Fibroblast of skin of scalp (primary cell): ENCODE measurements at regions not wholly inside any gene's neighbourhood (a gene's known extent, or its start where the extent isn't known, plus 50 kb on each side); places are given as distances from the start of the nearest gene placed in this dataset.

Source experiments
- DNase-seq: peaks from one replicate; pipeline ENCODE4 v3.0.0-alpha.2; 2013

DNA sequence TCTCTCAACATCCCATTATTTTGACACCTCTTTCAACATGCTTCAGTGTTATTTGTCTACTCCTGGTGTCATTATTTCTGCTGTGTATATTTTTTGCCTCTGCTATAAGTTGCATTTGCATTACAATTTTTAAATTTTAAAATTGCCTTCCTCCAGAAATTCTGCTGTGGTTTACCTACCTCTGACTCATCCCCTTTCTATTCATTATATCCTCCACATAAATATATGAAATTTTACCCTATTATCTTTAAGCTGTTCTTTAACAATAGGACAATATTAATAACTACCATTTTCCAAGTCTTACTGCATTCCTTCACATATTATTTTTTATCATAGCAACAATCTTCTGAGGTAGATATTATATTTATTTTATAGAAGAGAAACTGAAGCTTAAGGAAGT is 178.1 kb upstream of the NRIP1 start:
- no peak for DNase-seq

- DNase-seq: no peak
Observed at GRCh38 chr21:15243406-15243805, 178.6 kb upstream of the NRIP1 start.

DNA sequence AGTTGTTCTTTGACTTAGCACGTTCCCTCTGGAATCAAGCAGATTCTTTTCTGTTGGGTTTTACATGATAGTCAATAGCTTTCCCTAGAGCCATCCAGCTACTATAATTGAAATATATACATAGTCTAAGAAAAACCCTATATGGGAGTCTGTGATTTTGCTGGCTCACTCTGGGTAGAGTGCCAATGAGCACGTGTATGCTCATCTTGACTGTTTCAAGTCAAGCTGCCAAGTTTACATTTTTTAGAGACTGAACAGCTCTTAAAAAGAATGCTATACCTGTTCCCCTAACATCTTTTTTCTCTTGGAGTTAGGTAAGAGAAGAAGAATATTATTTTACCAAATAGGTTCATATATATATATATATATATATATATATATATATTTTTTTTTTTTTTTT is 182.8 kb upstream of the NRIP1 start:
- DNase-seq: no peak

DNA sequence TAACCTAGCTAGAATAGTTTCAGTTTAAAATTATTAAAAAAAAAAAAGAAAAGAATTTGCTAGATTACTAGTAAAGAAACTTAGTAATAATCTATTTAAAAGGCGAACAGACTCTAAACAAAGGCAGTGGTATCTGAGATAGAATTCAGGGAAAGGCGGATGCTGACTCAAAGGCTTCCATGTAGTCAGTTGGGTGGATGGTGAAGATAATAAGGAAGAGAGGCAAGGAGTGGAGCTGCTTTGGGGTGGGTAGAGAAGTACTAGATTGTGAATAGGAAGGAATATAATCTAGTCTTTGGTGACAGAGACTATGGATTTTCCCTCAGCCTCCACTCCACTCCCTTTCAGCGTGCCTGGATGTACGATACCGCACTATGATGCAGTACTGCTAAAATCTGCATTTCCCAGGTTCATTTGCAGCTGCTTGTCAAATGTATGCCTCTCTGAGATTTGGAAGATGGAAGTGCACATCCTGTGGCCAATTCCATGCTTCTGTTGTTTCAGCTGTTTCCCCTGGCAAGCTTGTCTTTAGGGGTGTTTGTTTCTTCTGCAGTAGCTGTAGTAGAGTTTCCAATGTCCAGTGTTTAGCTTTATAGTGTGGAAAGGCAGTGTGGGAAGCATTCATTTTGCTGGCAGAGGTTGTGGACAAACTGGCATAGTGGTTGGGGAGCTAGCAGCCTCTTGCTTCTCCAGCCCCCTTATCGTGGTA is 184.6 kb upstream of the NRIP1 start:
- DNase-seq: no peak

DNA sequence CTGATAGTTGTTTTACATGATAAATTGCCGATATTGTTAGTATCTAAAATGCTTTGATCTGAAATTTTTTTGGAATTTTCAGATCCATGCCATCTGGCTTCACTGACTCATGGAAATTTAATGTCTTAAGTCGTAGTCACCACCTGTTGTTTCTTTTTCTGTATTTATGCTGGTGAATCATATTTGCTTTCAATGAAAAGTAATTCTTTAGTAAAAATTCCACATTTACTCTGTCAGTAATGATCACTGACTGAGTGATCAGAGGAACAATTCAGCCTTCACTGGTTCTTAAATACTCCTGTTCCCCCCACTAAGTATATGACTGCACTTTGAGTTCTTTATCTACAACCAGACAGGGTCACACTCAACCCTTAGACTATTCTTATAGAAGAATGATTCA is 185.6 kb upstream of the NRIP1 start:
- DNase-seq: no peak

DNA sequence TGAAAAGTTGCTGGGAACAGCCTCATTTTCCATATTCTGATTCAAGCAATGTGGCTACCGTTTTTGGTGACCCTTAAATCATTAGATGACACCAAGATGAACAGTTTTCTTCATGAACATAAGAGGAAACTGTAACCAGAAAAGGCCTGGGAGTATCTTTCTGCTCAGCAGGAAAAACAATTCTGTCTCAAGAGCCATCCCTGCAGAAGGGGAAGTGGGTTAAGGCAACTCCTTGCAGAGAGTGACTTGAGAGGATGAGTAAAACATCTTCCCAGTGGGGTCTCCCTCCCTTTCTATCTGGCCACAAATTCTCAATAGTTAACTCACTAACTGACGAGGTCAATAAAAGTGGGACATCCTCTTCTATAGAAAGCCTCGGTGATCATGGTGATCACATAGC is 187.6 kb upstream of the NRIP1 start:
- no peak for DNase-seq

DNA sequence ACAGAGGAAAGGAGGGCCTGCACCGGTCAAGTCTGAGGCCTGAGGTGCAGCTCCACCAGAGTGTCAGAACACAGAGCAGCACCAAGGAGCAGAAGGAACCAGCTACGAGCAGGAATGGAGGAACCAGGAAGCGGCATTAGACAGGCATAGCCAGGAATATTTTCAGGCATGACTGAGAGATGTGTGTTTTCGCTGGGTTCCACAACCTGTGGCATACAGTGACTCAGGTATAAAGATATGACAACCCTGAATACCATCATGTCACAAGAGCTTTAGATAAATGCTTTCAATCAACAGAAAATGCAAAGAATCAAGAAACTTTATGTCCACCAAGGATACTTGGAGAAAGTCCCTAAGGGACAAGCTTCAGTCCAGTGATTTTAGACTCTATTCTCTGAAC is 189.3 kb upstream of the NRIP1 start:
- DNase-seq: no peak

DNA sequence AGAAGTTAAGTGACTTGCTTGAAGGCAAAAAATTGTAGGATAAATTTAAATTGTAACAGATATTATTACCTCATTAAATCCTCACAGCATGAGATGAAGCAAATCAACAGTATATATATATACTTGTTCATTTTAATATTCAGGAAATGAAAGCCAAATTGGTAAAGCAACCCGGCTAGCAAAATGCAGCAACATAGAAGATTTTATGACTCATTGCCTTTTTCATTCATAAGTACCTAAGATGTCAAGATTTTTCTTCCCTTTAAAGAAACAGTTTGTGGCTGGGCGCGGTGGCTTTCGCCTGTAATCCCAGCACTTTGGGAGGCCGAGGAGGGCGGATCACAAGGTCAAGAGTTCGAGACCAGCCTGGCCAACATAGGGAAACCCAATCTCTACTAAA is 190.5 kb upstream of the NRIP1 start:
- DNase-seq: no peak

GRCh38 chr21:15255763-15256162 is 191.0 kb upstream of the NRIP1 start:
- no peak for DNase-seq

DNA sequence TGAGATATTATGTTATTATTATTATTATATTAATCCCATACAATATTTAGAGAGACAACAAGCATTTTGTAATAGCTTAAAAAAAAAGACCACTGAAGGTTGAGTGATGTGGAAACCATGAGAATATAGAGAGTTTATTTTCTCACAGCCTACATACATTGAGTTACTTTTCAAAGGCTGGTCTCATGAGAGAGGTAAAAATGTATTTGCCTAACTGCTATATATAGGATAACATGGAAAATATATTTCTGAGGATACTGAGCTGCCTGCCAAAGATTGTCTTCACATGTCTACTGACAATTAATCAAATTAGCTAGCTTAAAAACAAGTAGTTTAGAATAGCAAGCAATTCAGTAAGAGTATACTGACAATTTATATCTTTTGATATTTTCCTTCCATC is 192.2 kb upstream of the NRIP1 start:
- DNase-seq: no peak

- DNase-seq: no peak
Observed at GRCh38 chr21:15257646-15258045, 192.8 kb upstream of the NRIP1 start.

DNA sequence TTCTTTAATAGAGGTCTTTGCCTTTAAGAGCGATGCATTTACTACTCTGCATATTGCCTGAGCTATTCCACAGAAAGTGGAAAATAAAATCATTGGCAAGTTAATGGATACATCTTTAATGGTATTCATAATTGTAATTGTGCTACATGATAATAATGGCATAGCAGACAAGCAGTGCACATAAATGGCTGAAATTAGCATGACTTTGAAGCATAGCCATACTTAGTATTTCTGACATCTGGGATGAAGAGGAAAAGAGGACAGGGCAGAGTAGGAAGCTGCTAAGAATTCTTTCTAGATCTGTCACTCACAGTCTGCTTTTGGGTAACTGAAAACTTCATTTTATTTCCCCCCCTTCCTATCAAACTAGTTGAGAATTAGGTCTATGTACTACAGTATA is 195.0 kb upstream of the NRIP1 start:
- no peak for DNase-seq

DNA sequence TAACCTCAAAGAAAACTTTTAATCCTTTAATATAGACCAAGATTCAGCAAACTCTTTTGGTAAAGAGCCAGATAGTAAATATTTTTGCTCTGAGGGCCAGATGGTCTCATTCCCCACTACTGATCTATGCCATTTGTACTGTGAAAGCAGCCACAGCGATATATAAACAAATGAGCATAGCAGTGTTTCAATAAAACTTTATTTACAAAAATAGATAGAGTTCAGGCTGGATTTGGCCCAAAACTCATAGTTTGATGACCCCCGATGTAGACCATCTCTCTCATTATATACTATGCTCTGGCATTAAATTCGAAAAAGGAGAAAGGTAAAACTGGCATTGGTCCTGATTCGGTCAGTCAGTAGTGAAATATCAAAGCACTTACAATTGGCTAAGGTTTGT is 195.8 kb upstream of the NRIP1 start:
- no peak for DNase-seq

GRCh38 chr21:15264084-15264665 is 199.4 kb upstream of the NRIP1 start:
- DNase-seq: no peak

DNA sequence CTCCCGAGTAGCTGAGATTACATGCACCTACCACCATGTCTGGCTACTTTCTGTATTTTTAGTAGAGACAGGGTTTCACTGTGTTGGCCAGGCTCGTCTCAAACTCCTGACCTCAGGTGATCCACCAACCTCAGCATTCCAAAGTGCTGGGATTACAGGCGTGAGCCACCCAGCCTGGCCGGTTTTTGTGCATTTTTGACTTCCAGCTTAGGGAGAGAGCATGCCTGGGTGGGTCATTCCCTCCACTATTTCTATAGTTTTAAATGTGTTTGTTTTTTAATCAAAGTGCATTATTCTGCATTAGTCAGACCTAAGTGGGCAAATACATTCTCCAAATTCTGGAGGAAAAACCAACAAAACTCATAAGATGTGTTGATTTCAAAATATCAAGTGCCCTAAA is 207.4 kb upstream of the NRIP1 start:
- DNase-seq: no peak

GRCh38 chr21:15272591-15272990 is 207.8 kb upstream of the NRIP1 start:
- DNase-seq: peak; percentile 40

DNA sequence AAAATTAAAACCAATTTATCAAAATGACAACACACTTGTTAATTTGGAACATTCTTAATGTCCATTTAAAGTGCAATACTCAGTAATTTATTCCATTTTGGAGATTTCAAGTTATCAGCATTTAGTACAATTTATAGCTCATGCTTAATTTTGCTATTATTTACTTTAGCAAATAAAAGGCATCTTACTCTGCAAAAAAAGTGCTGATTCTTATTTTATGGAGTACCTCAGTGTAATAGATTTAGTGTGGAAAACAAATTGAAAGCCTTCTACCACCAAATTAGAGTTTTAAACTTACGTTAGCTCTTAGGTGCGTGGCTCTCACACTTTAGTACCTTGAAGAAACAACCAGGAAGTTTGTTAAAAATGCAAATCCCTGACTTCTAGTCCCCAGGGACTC is 208.4 kb upstream of the NRIP1 start:
- no peak for DNase-seq

GRCh38 chr21:15274701-15275485 is 210.1 kb upstream of the NRIP1 start:
- DNase-seq: no peak

GRCh38 chr21:15275615-15276235 is 210.9 kb upstream of the NRIP1 start:
- DNase-seq: no peak

DNA sequence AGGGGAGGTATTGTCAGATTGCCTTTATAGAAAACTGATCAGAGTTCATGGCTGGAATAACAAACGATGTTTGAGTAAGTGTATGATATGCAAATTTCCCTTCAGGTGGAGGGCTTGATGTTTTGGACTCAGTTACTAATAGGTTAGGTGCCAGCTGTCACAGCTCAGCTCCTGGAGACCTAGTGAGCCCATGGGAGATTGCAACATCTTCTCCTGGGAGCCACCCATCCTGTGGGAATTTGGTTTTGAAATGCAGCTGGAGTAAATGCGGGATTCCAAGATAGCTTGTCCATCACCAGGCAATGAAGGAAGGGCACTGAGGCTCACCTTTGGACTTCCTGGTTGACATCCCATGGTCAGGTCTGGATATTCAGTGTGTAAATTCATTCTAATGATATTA is 211.4 kb upstream of the NRIP1 start:
- DNase-seq: no peak

- peak; percentile 6 for DNase-seq
Observed at GRCh38 chr21:15277466-15277865, 212.7 kb upstream of the NRIP1 start.

DNA sequence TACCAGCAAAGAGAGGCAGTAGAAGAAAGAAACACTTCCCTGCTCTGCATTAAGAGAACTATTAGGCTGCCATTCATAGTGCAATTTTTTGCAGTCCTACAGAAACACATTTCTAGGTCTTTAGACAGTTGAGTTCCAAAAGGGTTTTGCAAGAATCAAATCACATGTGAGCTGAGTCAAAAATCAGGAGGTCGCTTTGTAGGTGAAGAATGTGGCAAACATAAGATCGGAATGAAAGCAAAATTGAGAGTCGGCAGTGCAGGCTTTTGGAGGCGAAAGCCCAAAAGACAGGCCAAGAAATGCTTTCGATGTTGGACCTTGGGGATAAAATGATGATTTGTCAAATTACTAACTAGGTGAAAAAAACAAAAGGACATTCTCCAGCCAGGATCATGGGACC is 213.5 kb upstream of the NRIP1 start:
- no peak for DNase-seq

- no peak for DNase-seq
Observed at GRCh38 chr21:15278851-15279250, 214.1 kb upstream of the NRIP1 start.

GRCh38 chr21:15279482-15279881 is 214.7 kb upstream of the NRIP1 start:
- peak; percentile 40 for DNase-seq
